Glomerular visceral epithelial cell (primary cell): ENCODE measurements at regions not wholly inside any gene's neighbourhood (a gene's known extent, or its start where the extent isn't known, plus 50 kb on each side); places are given as distances from the start of the nearest gene placed in this dataset.

Experiments used
- DNase-seq: peaks from one replicate; pipeline ENCODE4 v3.0.0-alpha.2; 2016; ENCODE audit errors: extremely low spot score

- DNase-seq = no peak
Measured at GRCh38 chr5:2206293-2207108, 323.8 kb upstream of the IRX4 start.

GRCh38 chr5:2205596-2206226 lies 323.0 kb upstream of the IRX4 start:
- no peak for DNase-seq

DNA sequence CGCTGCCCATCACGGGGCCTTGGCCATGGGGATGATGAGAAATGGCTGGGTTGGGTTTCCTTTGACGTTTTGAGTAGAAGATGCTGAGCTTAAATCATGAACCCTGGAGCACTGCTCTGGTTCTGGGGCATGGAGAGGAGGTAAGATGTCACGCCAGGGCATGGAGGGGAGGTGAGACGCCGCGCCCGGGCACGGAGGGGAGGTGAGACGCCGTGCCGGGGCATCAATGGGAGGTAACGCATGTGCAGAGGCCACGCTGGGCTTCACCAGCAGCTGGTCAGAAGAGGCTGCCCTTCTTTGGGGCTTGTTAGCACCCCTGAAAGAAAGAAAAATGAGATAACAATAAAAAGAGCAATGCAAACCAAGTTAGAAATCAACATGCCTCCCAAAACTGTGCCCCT lies 322.5 kb upstream of the IRX4 start:
- DNase-seq = no peak

GRCh38 chr5:2204366-2205184 lies 321.9 kb upstream of the IRX4 start:
- no peak for DNase-seq

GRCh38 chr5:2203774-2204173 lies 321.0 kb upstream of the IRX4 start:
- no peak for DNase-seq

DNA sequence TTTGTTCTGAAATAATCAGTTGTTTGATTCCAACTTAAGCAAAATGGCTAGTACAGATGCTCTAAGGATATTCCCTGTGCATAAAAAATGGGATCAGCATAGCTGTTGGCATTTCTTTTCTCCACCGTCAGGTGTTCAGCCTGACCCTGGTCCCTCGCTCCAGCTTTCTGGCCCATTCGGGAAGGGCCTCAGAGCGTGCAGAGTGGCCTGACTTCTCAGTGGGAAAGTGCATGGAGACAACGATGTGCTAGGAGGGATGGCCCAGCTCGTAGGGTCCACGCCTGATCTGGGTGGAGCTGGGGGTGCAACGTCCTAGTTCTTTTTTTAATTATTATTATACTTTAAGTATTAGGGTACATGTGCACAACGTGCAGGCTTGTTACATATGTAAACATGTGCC lies 319.1 kb upstream of the IRX4 start:
- no peak for DNase-seq

GRCh38 chr5:2201421-2201820 lies 318.7 kb upstream of the IRX4 start:
- no peak for DNase-seq

GRCh38 chr5:2201011-2201410 lies 318.3 kb upstream of the IRX4 start:
- DNase-seq = no peak

- no peak for DNase-seq
Measured at GRCh38 chr5:2200261-2200950, 317.7 kb upstream of the IRX4 start.

DNA sequence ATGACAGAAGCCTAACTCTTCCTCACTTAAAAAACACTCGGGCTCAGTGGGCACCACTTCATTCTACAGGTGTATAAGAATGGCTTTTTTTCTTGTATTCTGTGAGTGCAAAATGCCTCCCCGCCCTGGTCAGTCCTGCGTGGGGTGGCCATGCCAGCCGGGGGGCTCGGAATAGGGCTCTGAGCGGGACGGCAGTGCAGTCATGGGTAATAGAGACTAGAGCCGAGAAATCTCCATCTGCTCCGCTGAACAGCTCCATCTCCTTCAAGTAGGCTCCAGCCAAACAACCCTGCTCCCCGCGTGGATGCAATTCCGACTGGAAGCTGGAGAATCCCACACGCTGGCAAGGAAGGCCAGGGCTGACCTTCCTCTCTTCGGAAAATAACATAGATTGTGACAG lies 317.0 kb upstream of the IRX4 start:
- no peak for DNase-seq

GRCh38 chr5:2196989-2197619 lies 314.4 kb upstream of the IRX4 start:
- DNase-seq = no peak

DNA sequence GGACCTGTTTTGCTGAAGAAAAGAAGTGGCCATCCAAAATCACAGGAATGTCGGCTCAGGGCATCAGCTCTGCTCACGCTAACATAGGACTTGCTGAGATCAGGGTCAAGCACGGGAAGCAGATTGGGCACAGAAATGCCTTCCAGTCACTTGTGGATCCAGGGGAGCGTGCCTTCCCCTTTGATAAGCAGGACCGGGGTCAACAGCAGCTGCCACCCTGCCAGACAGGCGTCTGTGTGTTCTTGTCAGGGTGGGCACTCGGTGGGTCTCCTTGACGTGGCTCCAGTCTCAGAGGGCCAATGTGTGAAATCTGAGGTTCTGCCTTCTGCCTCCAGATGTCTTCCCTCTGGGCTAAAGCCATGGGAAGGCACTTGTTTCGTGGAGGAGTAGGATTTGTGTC lies 313.7 kb upstream of the IRX4 start:
- no peak for DNase-seq

GRCh38 chr5:2194949-2195348 lies 312.2 kb upstream of the IRX4 start:
- DNase-seq = no peak

- no peak for DNase-seq
Measured at GRCh38 chr5:2194236-2194555, 311.5 kb upstream of the IRX4 start.

GRCh38 chr5:2193542-2194235 lies 311.0 kb upstream of the IRX4 start:
- no peak for DNase-seq

DNA sequence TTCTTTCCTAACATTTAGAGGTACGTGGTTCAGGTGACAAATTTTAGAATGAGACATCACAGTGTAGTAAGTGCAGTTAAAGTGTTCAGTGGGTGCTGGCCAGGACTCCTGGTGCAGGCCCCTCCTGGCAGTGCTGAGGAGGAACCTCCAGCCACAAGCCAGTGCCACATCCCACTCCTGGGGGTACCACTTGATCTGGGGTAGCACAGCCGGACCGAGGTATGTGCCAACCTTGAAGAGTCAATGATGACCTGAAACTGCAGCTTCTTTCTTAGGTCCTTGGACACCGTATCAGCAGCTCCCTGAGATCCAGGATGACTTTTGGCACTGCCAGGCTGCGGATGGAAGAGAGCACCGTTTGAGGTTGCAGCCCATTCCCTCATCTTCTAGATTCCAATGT lies 310.4 kb upstream of the IRX4 start:
- no peak for DNase-seq

GRCh38 chr5:2192496-2192895 lies 309.8 kb upstream of the IRX4 start:
- no peak for DNase-seq

DNA sequence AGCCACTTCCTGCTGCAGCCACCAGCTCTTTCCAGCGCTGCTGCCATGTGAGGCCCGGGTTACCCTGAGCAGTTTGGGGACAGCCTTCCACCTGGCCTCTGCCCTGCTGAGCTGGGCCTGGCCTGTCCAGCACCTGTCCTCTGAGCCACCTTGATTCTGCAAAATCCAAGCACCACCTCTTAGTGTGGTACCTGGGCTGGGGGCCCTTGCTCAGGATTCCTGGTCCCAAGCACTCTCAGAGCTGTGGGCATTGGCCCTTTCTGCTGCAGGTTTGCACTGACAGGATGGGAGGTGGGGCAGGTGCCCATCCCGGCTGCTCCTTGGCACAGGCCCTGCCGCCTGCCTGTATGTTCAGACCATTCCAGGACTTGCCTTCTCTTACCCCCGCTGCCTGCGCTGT lies 309.2 kb upstream of the IRX4 start:
- DNase-seq = no peak

- DNase-seq = no peak
Measured at GRCh38 chr5:2190549-2190948, 307.8 kb upstream of the IRX4 start.

- no peak for DNase-seq
Measured at GRCh38 chr5:2188661-2189060, 305.9 kb upstream of the IRX4 start.

- DNase-seq = no peak
Measured at GRCh38 chr5:2188137-2188536, 305.4 kb upstream of the IRX4 start.
